GM23338 (cell line): ENCODE measurements at regions not wholly inside any gene's neighbourhood (a gene's known extent, or its start where the extent isn't known, plus 50 kb on each side); places are given as distances from the start of the nearest gene placed in this dataset.

Experiments used
- ATAC-seq: fragments of 200-7000 bp; cut with Tn5 transposase; 3 replicates; pipeline ENCODE4 v1.9.1; 2020
- DNase-seq: peaks from one replicate; pipeline ENCODE4 v3.0.0-alpha.2; 2015; ENCODE audit warnings: low spot score
- H2AFZ ChIP-seq: fragments of 200-600 bp; sonication (generic); 2 replicates; pipeline ENCODE4 v1.8.0; 2016; ENCODE audit warnings: antibody characterized with exemption, mild to moderate bottlenecking, moderate library complexity
- H3F3A ChIP-seq: fragments of 200-600 bp; sonication (generic); replicated peaks from 2 replicates; pipeline ENCODE4 v1.8.0; 2017; ENCODE audit warnings: antibody characterized with exemption, mixed run types, low read depth
- H3K27ac ChIP-seq: fragments of 200-600 bp; sonication (generic); 2 replicates; pipeline ENCODE4 v1.6.1; 2016; ENCODE audit warnings: low read depth
- H3K27me3 ChIP-seq: fragments of 200-600 bp; sonication (generic); 2 replicates; pipeline ENCODE4 v1.8.0; 2016; ENCODE audit warnings: mild to moderate bottlenecking, mixed run types, moderate library complexity; ENCODE audit not compliant: insufficient read depth
- H3K36me3 ChIP-seq: fragments of 200-600 bp; sonication (generic); 2 replicates; pipeline ENCODE4 v1.8.0; 2016; ENCODE audit warnings: mild to moderate bottlenecking; ENCODE audit not compliant: insufficient read depth
- H3K4me1 ChIP-seq: fragments of 200-600 bp; sonication (generic); 2 replicates; pipeline ENCODE4 v1.8.0; 2016; ENCODE audit warnings: mild to moderate bottlenecking, moderate library complexity; ENCODE audit not compliant: insufficient read depth
- H3K4me2 ChIP-seq: fragments of 200-600 bp; sonication (generic); 2 replicates; pipeline ENCODE4 v1.7.1; 2017; ENCODE audit warnings: mixed run types
- H3K4me3 ChIP-seq: fragments of 200-600 bp; sonication (generic); 2 replicates; pipeline ENCODE4 v1.6.1; 2016; ENCODE audit warnings: mixed run types
- H3K79me2 ChIP-seq: fragments of 200-600 bp; sonication (generic); replicated peaks from 2 replicates; pipeline ENCODE4 v1.8.0; 2017; ENCODE audit warnings: mild to moderate bottlenecking; ENCODE audit not compliant: insufficient read depth
- H3K9me2 ChIP-seq: fragments of 200-600 bp; sonication (generic); 2 replicates; pipeline ENCODE4 v1.8.0; 2017; ENCODE audit not compliant: insufficient read depth
- H4K20me1 ChIP-seq: fragments of 200-600 bp; sonication (generic); replicated peaks from 2 replicates; pipeline ENCODE4 v1.8.0; 2017; ENCODE audit warnings: mild to moderate bottlenecking; ENCODE audit not compliant: insufficient read depth
- H3K27ac Mint-ChIP-seq: 2 replicates; pipeline ENCODE4 v1.8.0; 2020; ENCODE audit warnings: inconsistent platforms, mild to moderate bottlenecking, moderate library complexity, mixed read lengths
- H3K27me3 Mint-ChIP-seq: 3 replicates; pipeline ENCODE4 v1.8.0; 2022; ENCODE audit warnings: low read depth, mild to moderate bottlenecking, moderate library complexity, mixed read lengths, inconsistent platforms; ENCODE audit not compliant: insufficient read depth, poor library complexity
- H3K36me3 Mint-ChIP-seq: 3 replicates; pipeline ENCODE4 v1.8.0; 2021; ENCODE audit warnings: low read depth, mild to moderate bottlenecking, inconsistent platforms, moderate library complexity, mixed read lengths
- H3K4me1 Mint-ChIP-seq: 3 replicates; pipeline ENCODE4 v1.8.0; 2020; ENCODE audit warnings: mild to moderate bottlenecking, inconsistent platforms, mixed read lengths
- H3K4me3 Mint-ChIP-seq: 3 replicates; pipeline ENCODE4 v1.8.0; 2021; ENCODE audit warnings: moderate library complexity, mild to moderate bottlenecking, inconsistent platforms, mixed read lengths
- H3K9me3 Mint-ChIP-seq: 3 replicates; pipeline ENCODE4 v1.8.0; 2020; ENCODE audit warnings: moderate library complexity, mild to moderate bottlenecking, inconsistent platforms, mixed read lengths
- CREB1 ChIP-seq: fragments of 250-450 bp; sonication (Bioruptor Pico); IDR thresholded peaks from 2 replicates; pipeline ENCODE4 v1.5.0; 2020; ENCODE audit warnings: low read depth, mild to moderate bottlenecking, moderate library complexity
- CTCF ChIP-seq, 2 experiments: fragments of 200-600 bp in 1 of 2; sonication (generic) in 1 of 2; conservative IDR thresholded peaks; 2 replicates each; pipeline versions ENCODE4 v1.5.1 to v1.6.1; 2016 to 2017; ENCODE audit warnings: antibody characterized with exemption in 2 of 2, low read depth in 2 of 2, mild to moderate bottlenecking in 2 of 2, moderate library complexity in 1 of 2
- ETS1 ChIP-seq: IDR thresholded peaks from 2 replicates; pipeline ENCODE4 v1.6.1; 2016; ENCODE audit warnings: antibody characterized with exemption
- EZH2 ChIP-seq: fragments of 200-600 bp; sonication (generic); IDR thresholded peaks from one replicate; pipeline ENCODE4 v1.8.0; 2017; ENCODE audit warnings: antibody characterized with exemption, mild to moderate bottlenecking, low read depth; ENCODE audit not compliant: unreplicated experiment
- EZH2phosphoT487 ChIP-seq: fragments of 200-600 bp; sonication (generic); IDR thresholded peaks from one replicate; pipeline ENCODE4 v1.8.1; 2018; ENCODE audit warnings: antibody characterized with exemption; ENCODE audit not compliant: unreplicated experiment
- JUNB ChIP-seq: IDR thresholded peaks from one replicate; pipeline ENCODE4 v1.6.1; 2016; ENCODE audit warnings: antibody characterized with exemption; ENCODE audit not compliant: unreplicated experiment
- NANOG ChIP-seq: IDR thresholded peaks from 2 replicates; pipeline ENCODE4 v1.6.1; 2016; ENCODE audit warnings: antibody characterized with exemption, borderline replicate concordance
- POLR2AphosphoS5 ChIP-seq: IDR thresholded peaks from 2 replicates; pipeline ENCODE4 v1.6.1; 2016; ENCODE audit warnings: antibody characterized with exemption, low read depth
- STAT1 ChIP-seq: IDR thresholded peaks from one replicate; pipeline ENCODE4 v1.6.1; 2016; ENCODE audit warnings: antibody characterized with exemption; ENCODE audit not compliant: unreplicated experiment
- ZNF114 ChIP-seq: fragments of 250-450 bp; sonication (Bioruptor Pico); IDR thresholded peaks from 2 replicates; pipeline ENCODE4 v1.5.0; 2020; ENCODE audit warnings: mild to moderate bottlenecking, moderate library complexity
- ZNF331 ChIP-seq: fragments of 250-450 bp; sonication (Bioruptor Pico); IDR thresholded peaks from 2 replicates; pipeline ENCODE4 v1.5.0; 2020; ENCODE audit warnings: low read depth, mild to moderate bottlenecking, moderate library complexity
- ZNF462 ChIP-seq: fragments of 250-450 bp; sonication (Bioruptor Pico); IDR thresholded peaks from 2 replicates; pipeline ENCODE4 v1.5.0; 2020; ENCODE audit warnings: mild to moderate bottlenecking, moderate library complexity
- TF ChIP-seq, protein P1 (sequence below): IDR thresholded peaks from one replicate; pipeline ENCODE4 v1.6.1; 2018; ENCODE audit warnings: antibody characterized with exemption; ENCODE audit not compliant: unreplicated experiment

- Histone ChIP-seq H3K4me3 (no peak overlapping the region), H3K9me2 (peaks cover 4% of the 10 kb centered on the region; the same call in 1 of the 2 replicates), H4K20me1 (no peaks in the 10 kb centered on the region), H3K4me1 (peaks cover 9% of the 10 kb centered on the region; the same call in 1 of the 2 replicates), H2AFZ (no peak overlapping the region), H3K36me3 (no peaks in the 10 kb centered on the region), H3F3A (no peaks in the 10 kb centered on the region), H3K4me2 (no peak overlapping the region), H3K27ac (no peak overlapping the region), H3K27me3 (no peaks in the 10 kb centered on the region), H3K79me2 (no peaks in the 10 kb centered on the region)
- Mint-ChIP-seq H3K4me3 (no peak overlapping the region), H3K4me1 (peaks cover 4% of the 10 kb centered on the region), H3K36me3 (peaks cover 8% of the 10 kb centered on the region; the same call in 1 of the 3 replicates), H3K27me3 (no peaks in the 10 kb centered on the region), H3K27ac (no peak overlapping the region), H3K9me3 (0 out of 3 replicates have a peak, but pooled peaks cover 4% of the 10 kb centered on the region)
- DNase-seq = no peak
- TF ChIP-seq ETS1 (no peak), CREB1 (CRISPR knock-in tag) (no peak), ZNF462 (no peak), ZNF331 (CRISPR knock-in tag) (no peak), JUNB (no peak), EZH2phosphoT487 (no peak), EZH2 (no peak), POLR2AphosphoS5 (no peak), CTCF (conservative IDR thresholded peaks at IDR 0.05; ENCODE audit: low read depth in 2 of 2) (no peak), STAT1 (no peak), NANOG (no peak), ZNF114 (no peak)
- TF ChIP-seq, protein P1, sequence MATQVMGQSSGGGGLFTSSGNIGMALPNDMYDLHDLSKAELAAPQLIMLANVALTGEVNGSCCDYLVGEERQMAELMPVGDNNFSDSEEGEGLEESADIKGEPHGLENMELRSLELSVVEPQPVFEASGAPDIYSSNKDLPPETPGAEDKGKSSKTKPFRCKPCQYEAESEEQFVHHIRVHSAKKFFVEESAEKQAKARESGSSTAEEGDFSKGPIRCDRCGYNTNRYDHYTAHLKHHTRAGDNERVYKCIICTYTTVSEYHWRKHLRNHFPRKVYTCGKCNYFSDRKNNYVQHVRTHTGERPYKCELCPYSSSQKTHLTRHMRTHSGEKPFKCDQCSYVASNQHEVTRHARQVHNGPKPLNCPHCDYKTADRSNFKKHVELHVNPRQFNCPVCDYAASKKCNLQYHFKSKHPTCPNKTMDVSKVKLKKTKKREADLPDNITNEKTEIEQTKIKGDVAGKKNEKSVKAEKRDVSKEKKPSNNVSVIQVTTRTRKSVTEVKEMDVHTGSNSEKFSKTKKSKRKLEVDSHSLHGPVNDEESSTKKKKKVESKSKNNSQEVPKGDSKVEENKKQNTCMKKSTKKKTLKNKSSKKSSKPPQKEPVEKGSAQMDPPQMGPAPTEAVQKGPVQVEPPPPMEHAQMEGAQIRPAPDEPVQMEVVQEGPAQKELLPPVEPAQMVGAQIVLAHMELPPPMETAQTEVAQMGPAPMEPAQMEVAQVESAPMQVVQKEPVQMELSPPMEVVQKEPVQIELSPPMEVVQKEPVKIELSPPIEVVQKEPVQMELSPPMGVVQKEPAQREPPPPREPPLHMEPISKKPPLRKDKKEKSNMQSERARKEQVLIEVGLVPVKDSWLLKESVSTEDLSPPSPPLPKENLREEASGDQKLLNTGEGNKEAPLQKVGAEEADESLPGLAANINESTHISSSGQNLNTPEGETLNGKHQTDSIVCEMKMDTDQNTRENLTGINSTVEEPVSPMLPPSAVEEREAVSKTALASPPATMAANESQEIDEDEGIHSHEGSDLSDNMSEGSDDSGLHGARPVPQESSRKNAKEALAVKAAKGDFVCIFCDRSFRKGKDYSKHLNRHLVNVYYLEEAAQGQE = no peak
- no peak for ATAC-seq
Measured at GRCh38 chr6:140316966-140317365, 942.5 kb upstream of the CITED2 start.
